ENCODE measurements at regions not wholly inside any gene's neighbourhood (a gene's known extent, or its start where the extent isn't known, plus 50 kb on each side); places are given as distances from the start of the nearest gene placed in this dataset.

DNA sequence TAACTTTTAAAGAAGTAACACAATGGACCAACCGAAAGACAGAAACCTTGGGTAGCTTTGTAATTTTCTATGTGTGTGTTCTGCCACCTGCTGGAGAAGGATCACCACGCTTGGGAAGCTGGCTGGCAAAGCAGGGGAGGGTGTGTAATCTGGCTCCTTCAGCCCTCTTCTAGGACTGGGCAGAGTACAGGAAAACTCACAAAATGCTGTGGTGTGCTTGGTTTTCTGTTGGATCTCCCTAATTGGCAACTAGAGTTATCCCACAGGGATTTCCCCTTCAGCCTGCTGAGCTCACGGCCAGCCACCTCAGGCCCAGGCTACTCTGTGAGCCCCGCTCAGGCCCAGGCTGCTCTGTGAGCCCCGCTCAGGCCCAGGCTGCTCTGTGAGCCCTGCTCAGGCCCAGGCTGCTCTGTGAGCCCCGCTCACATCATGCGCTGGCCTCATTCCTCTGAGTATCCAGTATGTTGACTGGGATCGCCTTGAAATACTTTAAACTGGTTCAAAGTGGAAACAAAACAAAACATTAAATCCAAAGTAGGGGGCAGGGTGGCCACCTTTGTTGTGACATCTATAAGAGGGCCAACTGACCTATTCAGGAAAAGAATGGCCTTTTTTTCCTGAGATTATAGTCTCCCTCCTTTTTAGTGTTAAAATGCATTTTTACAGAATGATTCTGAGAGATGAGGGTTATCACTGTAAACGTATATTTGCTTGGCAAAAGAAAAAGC, 52.0 kb upstream of the RNU6-8 start:
- DNase-seq: peak; percentile 81

DNA sequence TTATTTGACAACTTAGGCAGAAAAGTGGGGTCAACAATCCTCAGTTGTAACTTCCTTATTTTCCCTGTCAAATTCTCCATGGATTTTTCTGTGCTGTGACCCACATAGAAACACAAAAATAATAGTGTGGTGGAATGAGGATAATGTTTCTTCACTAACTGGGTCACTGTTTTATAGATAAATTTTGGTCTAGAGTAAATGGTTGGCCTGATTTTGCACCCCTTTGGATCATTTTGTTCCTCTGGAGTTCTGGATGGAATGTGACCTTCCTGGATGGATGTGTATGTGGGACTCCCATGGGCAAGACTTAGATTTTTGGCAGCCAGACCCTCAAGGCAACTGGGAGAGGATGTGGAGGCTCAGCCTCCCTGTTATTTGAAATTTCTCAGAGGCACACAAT, 52.7 kb upstream of the RNU6-8 start:
- no peak for DNase-seq

DNA sequence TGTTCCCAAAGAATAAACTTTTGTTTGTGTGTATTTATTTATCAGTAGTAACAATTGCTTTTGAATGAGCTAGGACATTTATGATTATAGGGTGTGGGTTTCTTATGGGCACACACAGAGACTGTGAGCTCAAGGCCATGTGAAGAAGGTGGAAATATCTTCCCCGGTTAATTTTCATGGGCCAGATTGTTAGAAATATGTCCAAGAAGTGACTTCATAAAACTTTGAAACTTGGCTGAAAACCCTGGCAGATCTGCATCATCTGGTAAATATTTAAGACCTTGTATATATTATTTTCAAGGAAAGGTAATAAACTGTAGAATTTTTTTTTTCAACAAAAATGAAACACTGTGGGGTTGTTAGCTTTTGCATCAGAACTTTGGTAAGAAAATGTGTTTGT, 53.5 kb upstream of the RNU6-8 start:
- no peak for DNase-seq

DNA sequence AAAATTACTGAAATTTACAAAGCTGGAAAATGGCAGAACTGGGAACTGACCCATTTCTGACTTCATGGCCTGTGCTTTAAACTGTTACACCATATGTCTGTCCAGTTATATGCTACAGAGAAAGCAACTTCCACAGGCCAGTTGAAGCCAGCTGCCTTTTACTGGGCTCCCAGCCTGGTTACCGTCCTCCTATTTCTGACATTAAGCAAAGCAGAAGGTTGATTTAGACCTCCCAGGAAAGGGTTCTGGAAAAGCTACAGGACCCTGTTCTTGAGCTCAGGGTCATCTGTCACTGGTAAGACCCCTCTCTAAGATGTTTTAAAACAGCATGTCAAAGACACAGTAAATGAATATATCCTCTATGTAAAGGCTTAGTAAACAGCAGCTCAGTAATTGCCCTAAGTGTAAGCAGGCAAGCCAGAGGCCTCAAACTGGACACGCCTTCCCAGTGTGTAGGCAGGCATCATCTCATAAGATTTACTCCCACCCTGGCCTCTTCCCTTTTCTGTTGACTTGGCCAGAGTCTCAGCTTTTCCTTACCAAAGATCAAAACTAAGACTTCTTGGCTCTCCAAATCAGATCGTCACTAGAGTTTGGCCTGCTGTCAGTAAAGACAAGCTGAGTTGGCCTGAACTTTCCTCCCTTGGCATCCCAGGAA, 55.4 kb upstream of the RNU6-8 start:
- DNase-seq: no peak

DNA sequence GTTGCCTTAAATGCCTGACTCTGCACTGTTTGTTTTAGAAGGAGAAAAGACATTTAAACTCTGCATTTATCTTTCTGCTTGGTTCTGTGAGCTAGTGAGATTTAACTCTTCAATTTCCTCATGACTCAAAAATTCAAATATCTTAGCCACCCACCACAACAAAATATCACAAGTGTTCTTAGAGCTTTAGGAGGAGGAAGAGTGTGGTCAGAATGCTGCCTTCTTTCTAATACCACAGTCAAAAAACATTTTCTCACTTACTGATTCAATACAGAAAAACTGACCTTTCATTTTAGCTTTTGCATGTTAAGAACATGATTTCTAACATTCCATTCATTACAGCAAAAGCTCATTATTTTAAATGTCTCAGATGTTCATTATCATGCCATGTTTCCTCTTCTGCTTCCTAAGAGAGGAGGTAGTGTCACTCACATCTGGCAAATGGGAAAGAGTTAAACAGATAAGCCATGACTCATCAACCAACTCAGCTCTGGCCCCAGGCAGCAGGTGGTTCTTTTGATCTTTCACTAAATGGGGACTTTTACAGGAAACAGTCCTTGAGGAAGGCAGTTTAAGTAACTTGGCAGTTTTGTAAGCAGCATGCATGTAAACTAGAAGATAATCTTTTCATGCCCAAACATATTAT, 56.4 kb upstream of the RNU6-8 start:
- peak; percentile 74 for DNase-seq

DNA sequence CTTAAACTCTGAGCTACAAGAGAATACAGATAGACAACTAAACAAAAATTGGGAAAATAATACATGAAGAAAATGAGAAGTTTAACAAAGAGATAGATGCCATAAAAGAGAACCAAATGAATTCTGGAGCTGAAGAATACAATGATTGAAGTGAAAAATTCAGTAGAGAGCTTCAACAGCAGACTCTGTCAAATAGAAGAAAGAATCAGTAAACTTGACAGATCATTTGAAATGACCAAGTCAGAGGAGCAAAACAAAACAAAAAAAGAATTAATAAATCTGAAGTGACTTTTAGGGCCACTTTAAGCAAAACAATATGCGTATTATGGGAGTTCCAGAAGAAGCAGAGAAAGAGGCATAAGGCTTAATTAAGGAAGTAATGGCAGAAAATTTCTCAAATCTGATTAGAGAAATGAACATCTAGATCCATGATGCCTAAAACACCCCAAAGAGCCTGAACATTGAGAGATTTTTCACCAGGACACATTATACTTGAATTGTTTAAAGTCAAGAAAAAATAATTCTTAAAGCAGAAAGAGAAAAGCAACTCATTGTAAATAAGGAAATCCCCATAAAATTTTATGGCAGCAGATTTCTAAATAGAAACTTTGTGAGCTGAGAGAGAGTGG, 61.0 kb upstream of the RNU6-8 start:
- DNase-seq: no peak

DNA sequence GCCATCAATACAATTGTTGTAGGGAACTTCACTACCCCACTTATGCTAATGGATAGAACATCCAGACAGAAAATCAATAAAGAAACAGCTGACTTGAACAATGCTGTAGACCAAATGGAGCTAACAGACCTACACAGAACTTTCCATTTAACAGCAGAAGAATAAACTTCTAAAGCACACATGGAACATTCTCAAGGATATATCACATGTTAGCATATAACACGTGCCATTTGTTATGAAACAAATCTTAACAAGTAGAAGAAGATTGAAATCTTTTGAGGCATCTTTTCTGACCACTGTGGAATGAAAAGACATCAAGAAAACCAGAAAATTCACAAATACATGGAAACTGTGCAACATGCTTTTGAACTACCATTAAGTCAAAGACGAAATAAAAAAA, 62.5 kb upstream of the RNU6-8 start:
- DNase-seq: no peak

DNA sequence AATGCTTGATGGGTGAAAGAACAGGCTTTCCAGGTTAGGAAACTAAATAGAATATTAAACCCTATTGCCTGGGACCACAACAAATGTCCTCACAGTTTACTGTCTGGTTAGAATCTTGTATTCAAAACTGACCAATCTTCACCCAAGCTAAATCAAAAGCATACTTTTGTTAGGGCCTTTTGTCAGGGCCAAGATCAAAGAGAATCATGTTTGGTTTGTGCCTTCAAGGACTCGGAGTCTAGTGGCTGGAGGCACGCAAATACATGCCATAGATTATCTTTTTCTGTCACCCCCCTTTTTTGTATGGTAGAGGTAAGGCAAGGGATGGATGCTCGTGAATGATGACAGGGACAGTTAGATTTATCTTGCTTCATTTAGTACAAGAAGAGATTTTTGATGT, 51.1 kb upstream of the AKAP6 start:
- no peak for DNase-seq

Data from hematopoietic multipotent progenitor cell treated with erythropoietin and hydrocortisone succinate and interleukin-3 and kit ligand, for 6 days (in vitro differentiated cells).